ENCODE measurements at regions not wholly inside any gene's neighbourhood (a gene's known extent, or its start where the extent isn't known, plus 50 kb on each side); places are given as distances from the start of the nearest gene placed in this dataset.

DNA sequence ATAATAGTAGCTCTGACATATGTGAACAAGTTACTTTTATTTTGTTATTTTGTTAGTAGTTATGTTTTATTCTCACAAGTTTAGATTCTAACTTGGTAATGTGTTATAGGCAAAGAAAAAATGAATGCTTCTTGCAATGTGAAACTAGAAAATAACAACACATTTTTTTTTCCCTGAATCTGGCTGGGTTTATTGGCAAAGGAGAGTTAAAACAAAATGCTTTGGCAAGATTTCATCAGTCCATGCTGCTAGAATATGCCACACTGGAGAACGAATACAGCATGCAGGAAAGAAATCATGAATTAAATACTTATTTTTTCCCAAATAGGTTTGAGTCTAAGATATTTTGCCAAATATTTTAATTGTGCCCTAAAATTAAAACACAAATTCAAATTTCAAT lies 1048.1 kb upstream of the ACO1 start:
- TF ChIP-seq, protein P1, sequence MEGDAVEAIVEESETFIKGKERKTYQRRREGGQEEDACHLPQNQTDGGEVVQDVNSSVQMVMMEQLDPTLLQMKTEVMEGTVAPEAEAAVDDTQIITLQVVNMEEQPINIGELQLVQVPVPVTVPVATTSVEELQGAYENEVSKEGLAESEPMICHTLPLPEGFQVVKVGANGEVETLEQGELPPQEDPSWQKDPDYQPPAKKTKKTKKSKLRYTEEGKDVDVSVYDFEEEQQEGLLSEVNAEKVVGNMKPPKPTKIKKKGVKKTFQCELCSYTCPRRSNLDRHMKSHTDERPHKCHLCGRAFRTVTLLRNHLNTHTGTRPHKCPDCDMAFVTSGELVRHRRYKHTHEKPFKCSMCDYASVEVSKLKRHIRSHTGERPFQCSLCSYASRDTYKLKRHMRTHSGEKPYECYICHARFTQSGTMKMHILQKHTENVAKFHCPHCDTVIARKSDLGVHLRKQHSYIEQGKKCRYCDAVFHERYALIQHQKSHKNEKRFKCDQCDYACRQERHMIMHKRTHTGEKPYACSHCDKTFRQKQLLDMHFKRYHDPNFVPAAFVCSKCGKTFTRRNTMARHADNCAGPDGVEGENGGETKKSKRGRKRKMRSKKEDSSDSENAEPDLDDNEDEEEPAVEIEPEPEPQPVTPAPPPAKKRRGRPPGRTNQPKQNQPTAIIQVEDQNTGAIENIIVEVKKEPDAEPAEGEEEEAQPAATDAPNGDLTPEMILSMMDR (IDR thresholded peaks at IDR 0.05; ENCODE audit: control extremely low read depth in 1 of 3, insufficient read depth in 1 of 3, low read depth in 1 of 3, low read length in 3 of 3), result no peak
- TF ChIP-seq EZH2 (IDR thresholded peaks at IDR 0.05; ENCODE audit: low read depth, low read length, severe bottlenecking) (no peak), YY1 (IDR thresholded peaks at IDR 0.05; ENCODE audit: low read depth, low read length) (no peak), SRF (IDR thresholded peaks at IDR 0.05; ENCODE audit: low read depth, low read length) (no peak)
